Spleen (tissue), 11 donors: ENCODE measurements at regions not wholly inside any gene's neighbourhood (a gene's known extent, or its start where the extent isn't known, plus 50 kb on each side); places are given as distances from the start of the nearest gene placed in this dataset.

ENCODE experiments used
- DNase-seq: peaks from one replicate; pipeline ENCODE4 v3.0.0-alpha.2; 2020
- H3K27ac ChIP-seq, 8 donors: fragments of 200-600 bp; sonication (generic) in 7 of 8; 1 replicate in 4 of 8; 2 replicates in 4 of 8; pipeline versions ENCODE4 v1.5.0 to v1.8.0; 2016 to 2021; ENCODE audit warnings: inconsistent platforms in 4 of 8, mild to moderate bottlenecking in 4 of 8, moderate library complexity in 1 of 8
- H3K27me3 ChIP-seq, 7 donors: fragments of 200-600 bp; sonication (generic) in 6 of 7; replicated peaks in 1 of 7; 1 replicate in 4 of 7; 2 replicates in 3 of 7; pipeline versions ENCODE4 v1.5.0 to v1.8.0; 2016 to 2021; ENCODE audit warnings: inconsistent platforms in 3 of 7, mild to moderate bottlenecking in 1 of 7
- H3K36me3 ChIP-seq, 6 donors: fragments of 200-600 bp; sonication (generic) in 5 of 6; 1 replicate in 4 of 6; 2 replicates in 2 of 6; pipeline versions ENCODE4 v1.5.0 to v1.8.0; 2016 to 2021; ENCODE audit warnings: inconsistent platforms in 2 of 6
- H3K4me1 ChIP-seq, 6 donors: fragments of 200-600 bp; sonication (generic) in 5 of 6; 1 replicate in 3 of 6; 2 replicates in 3 of 6; pipeline versions ENCODE4 v1.5.0 to v1.8.0; 2016 to 2021; ENCODE audit warnings: inconsistent platforms in 3 of 6
- H3K4me3 ChIP-seq, 8 donors: fragments of 200-600 bp; sonication (generic) in 7 of 8; 1 replicate in 4 of 8; 2 replicates in 4 of 8; pipeline versions ENCODE4 v1.5.0 to v1.8.0; 2016 to 2021; ENCODE audit warnings: inconsistent platforms in 4 of 8, mild to moderate bottlenecking in 4 of 8, moderate library complexity in 2 of 8
- H3K9me3 ChIP-seq, 8 donors: fragments of 200-600 bp; sonication (generic) in 7 of 8; 1 replicate in 4 of 8; 2 replicates in 4 of 8; pipeline versions ENCODE4 v1.5.0 to v1.8.0; 2016 to 2021; ENCODE audit warnings: inconsistent platforms in 4 of 8
- CTCF ChIP-seq, 11 experiments: fragments of 200-600 bp in 7 of 11; fragments of 450-650 bp in 4 of 11; sonication (generic) in 4 of 11; IDR thresholded peaks in 8 of 11; conservative IDR thresholded peaks in 3 of 11; 1 replicate in 7 of 11; 2 replicates in 4 of 11; pipeline versions ENCODE4 v1.4.0 to v1.8.0; 2016 to 2021; ENCODE audit warnings: antibody characterized with exemption in 11 of 11, inconsistent platforms in 4 of 11, mild to moderate bottlenecking in 1 of 11
- POLR2A ChIP-seq, 3 donors: fragments of 450-650 bp; IDR thresholded peaks; one replicate each; pipeline ENCODE4 v1.5.1; 2017; ENCODE audit warnings: antibody characterized with exemption in 3 of 3, mild to moderate bottlenecking in 1 of 3
- POLR2AphosphoS5 ChIP-seq, 3 donors: sonication (generic); formaldehyde crosslinking; IDR thresholded peaks; one replicate each; pipeline ENCODE4 v1.5.1; 2017; ENCODE audit warnings: antibody characterized with exemption in 3 of 3
- WGBS, 5 donors: extraction: QIAGEN DNeasy Blood & Tissue Kit in 3 of 5; methylation state at CpG; one replicate each; pipeline versions ENCODE4 v1.1.5 to v1.1.7; 2013 to 2018; 5-methylcytosine and 5-hydroxymethylcytosine counted together
- intact Hi-C: fragments of 100-400 bp; cut with DNase I; formaldehyde crosslinking; loops from one replicate; pipeline ENCODE4 v1.15.0; 2023; ENCODE audit warnings: low total_unique reads
- donor health status: healthy with polysubstance abuse.
- donor health status: DM: no; HTN: no; CAD: no; lungs with moderate emphysema.
- donor health status: DM: no; HTN: no; CAD: no.
- donor health status: Bipolar disorder and iron deficiency.
- donor health status: healthy.
- donor health status: DM: no; HTN: no; CAD: no.
- donor health status: DM: yes; HTN: yes; CAD: no.

DNA sequence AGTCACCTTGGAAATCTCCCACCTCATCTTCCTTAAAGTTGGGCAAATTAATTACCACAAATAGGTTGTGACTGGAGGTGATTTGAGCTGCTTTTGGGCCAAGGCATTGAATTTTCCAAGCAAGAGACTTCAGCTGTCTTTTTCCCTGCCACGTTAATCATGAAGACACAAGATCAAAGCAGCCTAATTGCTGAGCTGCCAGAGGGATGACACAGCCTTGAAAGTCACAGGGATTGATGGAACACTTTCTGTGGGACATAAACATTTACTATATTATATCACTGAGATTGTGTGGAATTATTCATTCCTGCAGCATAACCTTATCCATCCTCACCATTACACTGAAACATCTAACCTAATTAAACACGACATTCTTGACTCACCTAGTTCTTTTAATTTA is 172.2 kb downstream of the FAM170A start:
- DNase-seq, result no peak
- H3K36me3 ChIP-seq, result no peaks in the 10 kb centered on the region
- H3K4me1 ChIP-seq, result no peaks in the 10 kb centered on the region
- no peaks in the 10 kb centered on the region for H3K27me3 ChIP-seq
- whole genome bisulfite sequencing, 5 donors, result 75 to 87% (median 84%) methylated on average over 2 of the region's 2 CpGs
- H3K27ac ChIP-seq, result no peak overlapping the region
- peaks cover 0 to 10% (median under 1%) of the 10 kb centered on the region in 8 donors for H3K9me3 ChIP-seq
- TF ChIP-seq POLR2AphosphoS5 (IDR thresholded peaks at IDR 0.05), result no peak
- no peak for TF ChIP-seq CTCF (IDR thresholded peaks at IDR 0.05 in 8 of 11, conservative IDR thresholded peaks at IDR 0.05 in 3 of 11)
- intact Hi-C loops, result no loop called here
- H3K4me3 ChIP-seq, result no peak overlapping the region

GRCh38 chr5:119808024-119808423 is 178.7 kb downstream of the FAM170A start:
- 73 to 90% (median 85%) methylated on average over 2 of the region's 2 CpGs for WGBS, 5 donors
- intact Hi-C loops, result no loop called here
- no peak overlapping the region for H3K4me3 ChIP-seq

GRCh38 chr5:119808474-119808873 is 179.1 kb downstream of the FAM170A start:
- no peak overlapping the region for H3K4me3 ChIP-seq
- no peak for DNase-seq
- H3K27ac ChIP-seq, result no peak overlapping the region
- intact Hi-C loops, result no loop called here
- H3K4me1 ChIP-seq, result no peaks in the 10 kb centered on the region
- H3K36me3 ChIP-seq, result no peaks in the 10 kb centered on the region
- peaks cover 0 to 41% (median 27%) of the 10 kb centered on the region in 8 donors for H3K9me3 ChIP-seq
- 84 to 97% (median 90%) methylated on average over 2 of the region's 2 CpGs for WGBS, 5 donors
- TF ChIP-seq POLR2AphosphoS5 (IDR thresholded peaks at IDR 0.05) (no peak), CTCF (IDR thresholded peaks at IDR 0.05 in 8 of 11, conservative IDR thresholded peaks at IDR 0.05 in 3 of 11) (no peak), POLR2A (IDR thresholded peaks at IDR 0.05) (no peak)
- H3K27me3 ChIP-seq, result no peaks in the 10 kb centered on the region

More at GRCh38 chr5:119808024-119808423, 178.7 kb downstream of the FAM170A start:
- no peak for TF ChIP-seq CTCF (IDR thresholded peaks at IDR 0.05 in 8 of 11, conservative IDR thresholded peaks at IDR 0.05 in 3 of 11)
- TF ChIP-seq POLR2AphosphoS5 (IDR thresholded peaks at IDR 0.05), result no peak
- no peak for TF ChIP-seq POLR2A (IDR thresholded peaks at IDR 0.05)
- no peak overlapping the region for H3K27ac ChIP-seq
- no peaks in the 10 kb centered on the region for H3K4me1 ChIP-seq
- H3K9me3 ChIP-seq, result peaks cover 0 to 41% (median 27%) of the 10 kb centered on the region in 8 donors
- no peak for DNase-seq
- H3K27me3 ChIP-seq, result no peaks in the 10 kb centered on the region
- no peaks in the 10 kb centered on the region for H3K36me3 ChIP-seq

GRCh38 chr5:119810217-119810616 is 180.9 kb downstream of the FAM170A start:
- DNase-seq, result no peak
- Histone ChIP-seq H3K4me3 (no peak overlapping the region), H3K9me3 (peaks cover 0 to 41% (median 27%) of the 10 kb centered on the region in 8 donors), H3K4me1 (no peaks in the 10 kb centered on the region), H3K36me3 (no peaks in the 10 kb centered on the region), H3K27me3 (no peaks in the 10 kb centered on the region), H3K27ac (no peak overlapping the region)
- TF ChIP-seq POLR2AphosphoS5 (IDR thresholded peaks at IDR 0.05), result no peak
- TF ChIP-seq CTCF (IDR thresholded peaks at IDR 0.05 in 8 of 11, conservative IDR thresholded peaks at IDR 0.05 in 3 of 11), result no peak
- no peak for TF ChIP-seq POLR2A (IDR thresholded peaks at IDR 0.05)
- intact Hi-C loops, result no loop called here
